GM13976 (cell line): ENCODE measurements at regions not wholly inside any gene's neighbourhood (a gene's known extent, or its start where the extent isn't known, plus 50 kb on each side); places are given as distances from the start of the nearest gene placed in this dataset.

Source experiments
- DNase-seq: peaks from one replicate; pipeline ENCODE4 v3.0.0; 2012; ENCODE audit warnings: low spot score
- CTCF ChIP-seq: IDR thresholded peaks from 2 replicates; pipeline ENCODE4 v1.5.1; 2012; ENCODE audit warnings: borderline replicate concordance, mild to moderate bottlenecking; ENCODE audit not compliant: insufficient read depth; ENCODE audit errors: extremely low read depth, missing control alignments, control extremely low read depth
- in situ Hi-C: fragments of 300-500 bp; cut with MboI; formaldehyde crosslinking; loops from one replicate; pipeline ENCODE4 v1.12.0; 2022; ENCODE audit warnings: low sequenced_read_pairs, mixed read lengths, inconsistent platforms; ENCODE audit not compliant: unreplicated experiment

GRCh38 chr17:63370696-63371095, 75.4 kb downstream of the CYB561 start:
- TF ChIP-seq CTCF: no peak
- no peak for DNase-seq
- in situ Hi-C loops: no loop called here

DNA sequence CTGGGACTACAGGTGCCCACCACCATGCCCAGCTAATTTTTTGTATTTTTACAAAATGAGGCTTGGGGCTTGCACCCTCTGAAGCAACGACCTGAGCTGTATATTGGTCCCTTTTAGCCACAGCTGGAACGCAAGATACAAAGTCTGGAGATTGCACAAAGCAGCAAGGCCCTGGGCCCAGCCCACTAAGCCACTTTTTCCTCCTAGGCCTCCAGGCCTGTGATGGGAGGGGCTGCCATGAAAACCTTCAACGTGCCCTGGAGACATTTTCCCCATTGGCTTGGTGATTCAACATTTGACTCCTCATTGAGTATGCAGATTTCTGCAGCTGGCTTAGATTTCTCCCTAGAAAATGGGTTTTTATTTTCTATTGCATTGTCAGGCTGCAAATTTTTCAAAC, 69.2 kb downstream of the CYB561 start:
- TF ChIP-seq CTCF: no peak
- in situ Hi-C loops: no loop called here
- no peak for DNase-seq

GRCh38 chr17:63378411-63379375, 67.4 kb downstream of the CYB561 start:
- DNase-seq: no peak
- in situ Hi-C loops: no loop called here
- no peak for TF ChIP-seq CTCF

- no peak for TF ChIP-seq CTCF
- DNase-seq: no peak
- in situ Hi-C loops: no loop called here
Measured at GRCh38 chr17:63379636-63380035, 66.5 kb downstream of the CYB561 start.

DNA sequence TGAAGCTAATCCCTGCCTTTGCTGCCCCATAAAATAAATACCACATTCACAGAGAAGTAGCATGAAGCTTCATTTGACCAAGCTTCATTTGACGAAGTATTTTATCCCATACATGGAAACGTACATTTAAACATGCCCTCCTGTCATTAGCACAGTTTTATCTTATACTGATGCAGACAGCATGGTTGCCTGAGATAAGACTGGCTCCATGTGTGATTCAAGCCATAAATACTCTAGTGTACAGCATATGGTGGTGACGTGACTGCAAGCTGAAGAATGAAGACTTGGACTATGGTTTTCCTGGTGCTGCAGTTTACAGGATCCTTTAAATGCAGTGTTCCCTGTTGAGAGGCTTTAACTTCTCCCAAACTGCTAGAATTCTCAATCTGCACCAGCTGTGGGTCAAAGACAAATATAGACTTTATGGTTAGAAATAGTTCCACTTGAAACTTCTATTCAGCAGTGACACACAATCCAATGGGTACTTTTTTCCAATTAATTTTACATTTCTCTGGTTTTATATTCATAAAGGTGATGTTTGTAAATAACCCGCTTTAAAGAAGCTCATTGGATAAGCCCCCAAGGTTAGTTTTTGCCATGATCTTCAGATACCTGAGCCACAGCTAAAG, 64.9 kb downstream of the CYB561 start:
- TF ChIP-seq CTCF: no peak
- in situ Hi-C loops: no loop called here
- DNase-seq: no peak

DNA sequence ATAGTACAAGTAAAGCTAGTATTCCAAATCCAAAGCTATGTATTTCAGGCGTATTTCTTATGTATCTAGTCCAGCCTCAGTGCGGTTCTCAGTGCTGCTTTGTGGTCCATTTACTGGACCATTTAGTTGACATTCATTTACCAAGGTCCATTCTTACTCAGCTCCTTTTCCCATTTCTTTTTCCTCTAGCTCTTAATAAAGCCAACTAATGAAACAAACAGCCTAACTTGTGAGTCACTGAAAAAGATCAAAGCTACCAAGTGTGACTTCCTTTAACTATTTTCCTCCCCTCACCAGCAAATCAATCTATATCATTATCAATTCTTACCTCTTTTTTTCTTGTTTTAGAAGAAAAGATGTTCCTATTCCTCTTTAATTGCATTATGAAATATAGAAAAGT, 64.0 kb downstream of the CYB561 start:
- in situ Hi-C loops: no loop called here
- no peak for DNase-seq
- no peak for TF ChIP-seq CTCF
